MM.1S (cell line): ENCODE measurements at regions not wholly inside any gene's neighbourhood (a gene's known extent, or its start where the extent isn't known, plus 50 kb on each side); places are given as distances from the start of the nearest gene placed in this dataset.

Experiments used
- DNase-seq: peaks from one replicate; pipeline ENCODE4 v3.0.0-alpha.2; 2015
- H2AFZ ChIP-seq: fragments of 300-600 bp; sonication (generic); 2 replicates; pipeline ENCODE4 v1.6.0; 2016; ENCODE audit warnings: antibody characterized with exemption, low read length
- H3F3A ChIP-seq: fragments of 300-600 bp; sonication (generic); 2 replicates; pipeline ENCODE4 v1.6.1; 2016; ENCODE audit warnings: mild to moderate bottlenecking, antibody characterized with exemption, low read length, moderate library complexity, mixed read lengths; ENCODE audit not compliant: insufficient read depth
- H3K27ac ChIP-seq: fragments of 300-600 bp; sonication (generic); 2 replicates; pipeline ENCODE4 v1.5.1; 2016; ENCODE audit warnings: mild to moderate bottlenecking, low read length
- H3K27me3 ChIP-seq: fragments of 300-600 bp; sonication (generic); replicated peaks from 2 replicates; pipeline ENCODE4 v1.6.0; 2016; ENCODE audit warnings: low read length; ENCODE audit not compliant: insufficient read depth
- H3K36me3 ChIP-seq: fragments of 300-600 bp; sonication (generic); replicated peaks from 2 replicates; pipeline ENCODE4 v1.6.1; 2016; ENCODE audit warnings: mild to moderate bottlenecking, low read length, mixed read lengths; ENCODE audit not compliant: insufficient read depth
- H3K4me1 ChIP-seq: fragments of 300-600 bp; sonication (generic); 2 replicates; pipeline ENCODE4 v1.6.1; 2016; ENCODE audit warnings: low read length, mixed read lengths
- H3K4me2 ChIP-seq: fragments of 300-600 bp; sonication (generic); 2 replicates; pipeline ENCODE4 v1.6.0; 2016; ENCODE audit warnings: low read depth, low read length
- H3K4me3 ChIP-seq: fragments of 300-600 bp; sonication (generic); 2 replicates; pipeline ENCODE4 v1.5.1; 2016; ENCODE audit warnings: low read length, mixed read lengths
- H3K79me2 ChIP-seq: fragments of 300-600 bp; sonication (generic); 2 replicates; pipeline ENCODE4 v1.6.1; 2016; ENCODE audit warnings: mixed run types, low read length, mixed read lengths
- H3K9ac ChIP-seq: fragments of 300-600 bp; sonication (generic); 2 replicates; pipeline ENCODE4 v1.6.1; 2016; ENCODE audit warnings: low read length, mixed read lengths
- H3K9me2 ChIP-seq: fragments of 300-600 bp; sonication (generic); replicated peaks from 2 replicates; pipeline ENCODE4 v1.6.1; 2016; ENCODE audit warnings: mild to moderate bottlenecking, low read length, mixed read lengths; ENCODE audit not compliant: insufficient read depth
- H3K9me3 ChIP-seq: fragments of 300-600 bp; sonication (generic); replicated peaks from 2 replicates; pipeline ENCODE4 v1.6.1; 2016; ENCODE audit warnings: mild to moderate bottlenecking, low read length, mixed read lengths; ENCODE audit not compliant: insufficient read depth
- H4K20me1 ChIP-seq: fragments of 300-600 bp; sonication (generic); 2 replicates; pipeline ENCODE4 v1.6.1; 2016; ENCODE audit warnings: mild to moderate bottlenecking, low read length, moderate library complexity, mixed read lengths; ENCODE audit not compliant: insufficient read depth
- CTCF ChIP-seq: fragments of 300-600 bp; sonication (generic); IDR thresholded peaks from 2 replicates; pipeline ENCODE4 v1.5.1; 2016; ENCODE audit warnings: antibody characterized with exemption, low read length, mixed read lengths
- EZH2 ChIP-seq: fragments of 300-600 bp; sonication (generic); optimal IDR thresholded peaks from 2 replicates; pipeline ENCODE3; 2017; ENCODE audit warnings: low read depth, mild to moderate bottlenecking, antibody characterized with exemption, low read length, mixed read lengths
- EZH2phosphoT487 ChIP-seq: fragments of 300-600 bp; sonication (generic); IDR thresholded peaks from 2 replicates; pipeline ENCODE4 v1.6.1; 2018; ENCODE audit warnings: antibody characterized with exemption, low read length

- Histone ChIP-seq H3K4me1 (no peaks in the 10 kb centered on the region), H3K79me2 (no peaks in the 10 kb centered on the region), H3K9me3 (no peaks in the 10 kb centered on the region)
Measured at GRCh38 chr2:221778025-221778424, 205.9 kb upstream of the EPHA4 start.

GRCh38 chr2:221777119-221777518 is 205.0 kb upstream of the EPHA4 start:
- Histone ChIP-seq H3K4me1 (no peaks in the 10 kb centered on the region), H3K4me3 (no peak overlapping the region), H3K36me3 (no peaks in the 10 kb centered on the region), H3K9me2 (no peaks in the 10 kb centered on the region), H4K20me1 (no peaks in the 10 kb centered on the region), H3K9me3 (no peaks in the 10 kb centered on the region), H3K27me3 (no peaks in the 10 kb centered on the region), H2AFZ (no peak overlapping the region), H3K4me2 (no peak overlapping the region), H3K27ac (no peak overlapping the region), H3K79me2 (no peaks in the 10 kb centered on the region), H3F3A (no peaks in the 10 kb centered on the region), H3K9ac (no peak overlapping the region)
- no peak for TF ChIP-seq EZH2phosphoT487
- TF ChIP-seq CTCF = no peak
- no peak for TF ChIP-seq EZH2
- DNase-seq = no peak

More at GRCh38 chr2:221778025-221778424, 205.9 kb upstream of the EPHA4 start:
- DNase-seq = no peak
- no peaks in the 10 kb centered on the region for H3K36me3 ChIP-seq
- no peak overlapping the region for H3K9ac ChIP-seq
- H2AFZ ChIP-seq = no peak overlapping the region
- no peaks in the 10 kb centered on the region for H4K20me1 ChIP-seq
- no peaks in the 10 kb centered on the region for H3K9me2 ChIP-seq
- H3K27me3 ChIP-seq = no peaks in the 10 kb centered on the region
- no peak overlapping the region for H3K4me2 ChIP-seq
- H3K4me3 ChIP-seq = no peak overlapping the region
- H3F3A ChIP-seq = no peaks in the 10 kb centered on the region
- no peak for TF ChIP-seq EZH2phosphoT487
- TF ChIP-seq CTCF = no peak
- no peak for TF ChIP-seq EZH2
- no peak overlapping the region for H3K27ac ChIP-seq

GRCh38 chr2:221775096-221775495 is 203.0 kb upstream of the EPHA4 start:
- Histone ChIP-seq H3K4me1 (no peaks in the 10 kb centered on the region), H3F3A (no peaks in the 10 kb centered on the region), H3K4me2 (no peak overlapping the region), H3K4me3 (no peak overlapping the region), H3K9me3 (no peaks in the 10 kb centered on the region), H3K79me2 (no peaks in the 10 kb centered on the region), H3K27ac (no peak overlapping the region), H3K36me3 (no peaks in the 10 kb centered on the region), H3K9ac (no peak overlapping the region), H3K9me2 (no peaks in the 10 kb centered on the region), H3K27me3 (no peaks in the 10 kb centered on the region), H2AFZ (no peak overlapping the region), H4K20me1 (no peaks in the 10 kb centered on the region)
- no peak for DNase-seq
- TF ChIP-seq EZH2phosphoT487 = no peak
- TF ChIP-seq EZH2 = no peak
- no peak for TF ChIP-seq CTCF
